GM04503 (cell line): ENCODE measurements at regions not wholly inside any gene's neighbourhood (a gene's known extent, or its start where the extent isn't known, plus 50 kb on each side); places are given as distances from the start of the nearest gene placed in this dataset.

ENCODE experiments used
- DNase-seq: peaks from one replicate; pipeline ENCODE4 v3.0.0-alpha.2; 2012; ENCODE audit warnings: low read depth

- DNase-seq, result no peak
Measured at GRCh38 chr16:73186752-73187601, 139.0 kb upstream of the ZFHX3 start.

GRCh38 chr16:73185737-73186136 lies 137.8 kb upstream of the ZFHX3 start:
- no peak for DNase-seq

GRCh38 chr16:73183611-73184092 lies 135.7 kb upstream of the ZFHX3 start:
- DNase-seq, result no peak

GRCh38 chr16:73179705-73180331 lies 131.9 kb upstream of the ZFHX3 start:
- DNase-seq, result no peak

GRCh38 chr16:73177729-73178295 lies 129.9 kb upstream of the ZFHX3 start:
- DNase-seq, result no peak

GRCh38 chr16:73176577-73177013 lies 128.7 kb upstream of the ZFHX3 start:
- peak; percentile 78 for DNase-seq

GRCh38 chr16:73172973-73173709 lies 125.2 kb upstream of the ZFHX3 start:
- DNase-seq, result no peak

- DNase-seq, result peak; percentile 85
Measured at GRCh38 chr16:73172241-73172972, 124.5 kb upstream of the ZFHX3 start.

- no peak for DNase-seq
Measured at GRCh38 chr16:73171901-73172240, 123.9 kb upstream of the ZFHX3 start.

- no peak for DNase-seq
Measured at GRCh38 chr16:73171380-73171779, 123.5 kb upstream of the ZFHX3 start.

GRCh38 chr16:73170612-73171038 lies 122.7 kb upstream of the ZFHX3 start:
- DNase-seq, result no peak

GRCh38 chr16:73166947-73167550 lies 119.1 kb upstream of the ZFHX3 start:
- no peak for DNase-seq

- DNase-seq, result no peak
Measured at GRCh38 chr16:73166441-73166851, 118.5 kb upstream of the ZFHX3 start.

- no peak for DNase-seq
Measured at GRCh38 chr16:73163238-73163815, 115.4 kb upstream of the ZFHX3 start.

- no peak for DNase-seq
Measured at GRCh38 chr16:73161977-73162376, 114.0 kb upstream of the ZFHX3 start.

GRCh38 chr16:73159296-73159695 lies 111.4 kb upstream of the ZFHX3 start:
- DNase-seq, result no peak

- DNase-seq, result no peak
Measured at GRCh38 chr16:73157861-73158260, 109.9 kb upstream of the ZFHX3 start.

- DNase-seq, result no peak
Measured at GRCh38 chr16:73154063-73154870, 106.3 kb upstream of the ZFHX3 start.

GRCh38 chr16:73152386-73153125 lies 104.6 kb upstream of the ZFHX3 start:
- no peak for DNase-seq
